Epithelial cell of prostate (primary cell): ENCODE measurements at regions not wholly inside any gene's neighbourhood (a gene's known extent, or its start where the extent isn't known, plus 50 kb on each side); places are given as distances from the start of the nearest gene placed in this dataset.
A peak's percentile ranks its signal among the peaks of the same experiment; 100 is the strongest.

Experiments used
- DNase-seq: peaks from one replicate; pipeline ENCODE4 v3.0.0-alpha.2; 2011; ENCODE audit warnings: low read depth, low spot score
- H3K27ac ChIP-seq: fragments of 450-650 bp; 2 replicates; pipeline ENCODE4 v1.5.1; 2017; ENCODE audit warnings: mild to moderate bottlenecking

DNA sequence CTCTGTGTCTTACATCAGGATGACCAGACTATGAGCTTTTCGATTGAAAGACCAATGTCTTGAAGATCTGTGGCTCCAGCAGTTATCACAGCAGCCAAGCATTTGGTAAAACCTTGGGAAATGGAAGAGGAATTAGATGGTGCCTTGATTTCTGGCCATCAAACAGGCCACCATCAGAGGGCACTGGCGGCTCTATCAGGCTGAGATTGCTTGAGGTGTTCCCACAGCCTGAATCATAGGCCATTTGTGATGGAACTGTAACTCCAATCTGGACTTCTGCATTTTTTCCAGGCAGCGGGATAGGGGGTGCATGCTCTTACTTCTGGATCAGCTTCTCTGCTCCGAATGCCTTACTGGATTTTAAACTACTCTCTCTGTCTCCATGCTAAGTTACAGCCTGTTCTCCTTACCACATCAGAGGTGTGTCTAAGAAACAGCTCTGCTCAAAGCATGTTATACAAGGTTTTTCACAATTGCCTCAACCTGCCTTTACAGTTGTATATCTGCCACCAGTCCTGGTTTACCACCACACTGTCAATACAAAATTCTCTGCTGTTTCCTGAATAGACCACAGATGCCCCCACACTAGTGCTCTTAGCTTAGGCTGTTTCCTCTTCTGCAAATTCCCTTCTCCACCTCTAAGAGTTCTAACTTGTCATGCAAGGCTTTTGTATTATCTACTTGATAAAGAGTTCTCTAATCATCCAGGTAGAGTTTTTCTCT lies 180.9 kb downstream of the PTGER3 start:
- no peak overlapping the region for H3K27ac ChIP-seq
- no peak for DNase-seq

DNA sequence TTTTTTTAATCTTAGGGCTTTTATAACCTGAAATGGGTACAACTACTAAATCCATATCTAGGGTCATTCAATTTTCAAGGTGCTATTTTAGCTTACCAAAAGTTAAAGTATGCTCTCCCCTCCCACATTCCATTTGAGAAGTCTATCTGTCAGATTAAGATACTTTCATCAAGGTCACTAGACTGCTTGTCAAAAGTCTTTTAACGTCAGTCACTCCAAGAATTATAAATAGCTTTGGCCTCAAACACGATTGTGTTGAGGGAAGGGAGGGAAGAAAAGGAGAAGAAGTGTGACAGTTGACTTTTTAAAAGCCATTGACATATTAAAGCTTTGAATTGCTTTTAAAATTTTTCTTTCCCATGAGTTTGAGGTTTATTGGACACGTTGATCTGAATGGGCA lies 175.8 kb downstream of the PTGER3 start:
- DNase-seq: no peak
- H3K27ac ChIP-seq: no peak overlapping the region

DNA sequence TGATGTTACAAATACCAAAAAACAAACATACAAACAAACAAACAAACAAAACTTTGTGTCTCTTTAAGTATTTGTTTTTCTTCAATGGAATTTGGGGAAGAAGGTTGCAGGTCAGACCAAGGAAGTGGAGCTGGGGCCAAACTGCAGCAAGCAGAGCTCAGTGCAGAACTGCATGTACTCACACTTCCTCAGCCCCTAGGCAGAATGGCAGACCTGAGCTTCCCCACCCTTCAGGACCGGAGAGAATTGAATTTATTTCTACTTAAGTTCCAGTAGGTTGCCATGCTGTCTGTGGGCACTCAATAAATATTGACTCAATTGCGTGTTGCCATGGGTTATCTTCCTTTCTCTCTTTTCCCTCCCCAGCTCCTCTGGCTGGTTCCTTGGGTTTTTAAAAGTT lies 173.6 kb downstream of the PTGER3 start:
- no peak for DNase-seq

GRCh38 chr1:70874818-70875217 lies 172.8 kb downstream of the PTGER3 start:
- DNase-seq: no peak
- H3K27ac ChIP-seq: peak overlapping the region; percentile 28

More for the DNA sequence above, 173.6 kb downstream of the PTGER3 start:
- H3K27ac ChIP-seq: peak overlapping the region; percentile 28

GRCh38 chr1:70877343-70877742 lies 170.3 kb downstream of the PTGER3 start:
- no peak for DNase-seq
- no peak overlapping the region for H3K27ac ChIP-seq

DNA sequence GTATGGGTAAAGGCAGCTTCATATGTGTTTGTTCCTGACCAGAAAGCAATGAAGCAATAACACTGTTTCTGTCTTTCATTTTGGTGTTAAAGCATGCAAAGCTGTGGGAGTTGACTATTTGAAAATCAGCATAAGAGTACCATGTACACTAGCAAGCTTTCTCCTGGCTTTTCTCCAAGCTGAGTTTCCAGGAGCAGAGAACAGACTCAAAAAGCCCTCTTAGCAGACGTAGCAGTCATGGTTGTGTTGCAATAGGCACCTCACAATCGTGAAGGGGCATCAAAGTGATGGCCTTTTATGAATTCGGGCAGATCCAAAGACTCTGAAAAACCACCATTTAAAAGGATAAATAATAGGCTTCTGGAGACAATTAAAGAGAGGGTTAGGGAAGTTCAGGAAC lies 159.7 kb downstream of the PTGER3 start:
- H3K27ac ChIP-seq: no peak overlapping the region
- DNase-seq: no peak

- no peak overlapping the region for H3K27ac ChIP-seq
- no peak for DNase-seq
Measured at GRCh38 chr1:70888722-70889121, 158.9 kb downstream of the PTGER3 start.

- H3K27ac ChIP-seq: no peak overlapping the region
- no peak for DNase-seq
Measured at GRCh38 chr1:70890408-70890807, 157.2 kb downstream of the PTGER3 start.

GRCh38 chr1:70891051-70891843 lies 156.4 kb downstream of the PTGER3 start:
- no peak overlapping the region for H3K27ac ChIP-seq
- DNase-seq: no peak

GRCh38 chr1:70892140-70892539 lies 155.5 kb downstream of the PTGER3 start:
- no peak for DNase-seq

GRCh38 chr1:70892930-70893329 lies 154.7 kb downstream of the PTGER3 start:
- DNase-seq: no peak
- H3K27ac ChIP-seq: no peak overlapping the region

More at GRCh38 chr1:70892140-70892539, 155.5 kb downstream of the PTGER3 start:
- H3K27ac ChIP-seq: no peak overlapping the region

DNA sequence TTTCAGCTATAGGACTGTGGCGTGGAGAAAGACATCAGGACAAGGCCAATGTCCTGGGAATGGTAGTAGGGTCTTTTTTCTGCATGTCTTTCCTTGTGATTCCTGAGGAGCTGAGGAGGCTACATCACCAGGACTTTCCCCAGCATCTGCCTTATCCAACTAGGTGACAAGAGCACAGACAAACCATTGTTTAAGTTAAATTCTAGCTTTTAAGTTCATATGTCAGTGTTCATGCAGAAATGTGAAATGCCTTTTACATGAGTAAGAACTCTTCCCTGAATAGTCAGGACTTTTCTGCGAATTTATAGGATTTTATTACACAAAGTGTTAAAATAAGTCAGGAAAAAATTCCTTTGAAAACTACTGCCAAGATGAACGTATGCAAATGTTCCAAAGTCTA lies 154.2 kb downstream of the PTGER3 start:
- DNase-seq: no peak
- H3K27ac ChIP-seq: no peak overlapping the region

DNA sequence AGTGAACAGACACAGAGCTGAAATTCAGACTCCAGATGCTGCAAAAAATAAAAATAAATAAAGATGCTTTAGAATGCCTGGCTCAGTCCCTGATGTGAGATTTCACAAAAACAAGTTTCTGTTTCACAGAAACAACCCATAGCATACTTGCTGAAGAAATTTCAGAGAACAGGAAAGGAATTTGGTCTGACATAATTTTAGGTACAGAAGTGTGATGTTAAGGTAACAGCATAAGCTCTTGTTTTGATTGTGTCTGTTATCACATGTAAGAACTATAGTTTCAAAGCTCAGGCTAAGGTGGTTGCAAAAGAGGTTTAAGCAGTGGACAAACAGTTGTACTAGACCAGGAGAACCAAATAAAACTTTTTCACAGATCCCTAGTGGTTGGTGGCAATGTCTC lies 152.1 kb downstream of the PTGER3 start:
- no peak for DNase-seq

DNA sequence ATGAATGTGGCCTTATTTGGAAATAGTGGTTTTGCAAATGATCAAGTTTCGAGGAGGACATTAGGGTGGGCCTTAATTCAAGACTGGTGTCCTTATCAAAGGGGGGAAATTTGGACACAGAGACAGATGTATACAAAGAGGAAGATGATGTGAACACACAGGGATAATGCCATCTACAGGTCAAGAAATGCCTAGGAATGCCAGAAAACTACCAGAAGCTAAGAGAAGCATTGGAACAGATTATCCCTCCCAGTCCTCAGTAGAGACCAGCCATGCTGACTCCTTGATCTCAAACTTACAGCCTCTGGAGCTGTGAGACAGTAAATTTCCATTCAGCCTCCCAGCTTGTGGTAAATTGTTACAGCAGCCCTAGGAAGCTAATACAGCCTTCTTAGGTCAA lies 151.4 kb downstream of the PTGER3 start:
- no peak for DNase-seq
- H3K27ac ChIP-seq: no peak overlapping the region

More for the DNA sequence above, 152.1 kb downstream of the PTGER3 start:
- H3K27ac ChIP-seq: no peak overlapping the region

- no peak for DNase-seq
- no peak overlapping the region for H3K27ac ChIP-seq
Measured at GRCh38 chr1:70897273-70897672, 150.3 kb downstream of the PTGER3 start.

DNA sequence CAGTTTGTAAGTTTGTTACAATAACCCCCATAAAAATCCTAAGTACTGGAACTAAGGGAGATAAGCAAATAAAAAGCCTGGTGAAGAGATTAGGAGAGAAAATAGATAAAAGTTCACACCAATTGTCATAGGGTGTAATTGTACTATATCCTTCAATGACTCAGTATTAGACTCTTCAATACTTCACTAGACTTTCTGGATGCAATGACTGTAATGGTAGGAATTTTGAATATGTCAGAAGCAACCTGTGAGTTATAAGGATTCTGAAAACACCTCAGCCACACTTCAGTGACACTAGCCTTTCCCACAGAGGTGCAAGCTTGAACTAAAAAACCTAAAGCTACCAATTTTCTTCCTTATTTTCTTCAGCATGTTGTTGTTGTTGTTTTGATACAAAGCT lies 147.9 kb downstream of the PTGER3 start:
- no peak for DNase-seq
- H3K27ac ChIP-seq: no peak overlapping the region

DNA sequence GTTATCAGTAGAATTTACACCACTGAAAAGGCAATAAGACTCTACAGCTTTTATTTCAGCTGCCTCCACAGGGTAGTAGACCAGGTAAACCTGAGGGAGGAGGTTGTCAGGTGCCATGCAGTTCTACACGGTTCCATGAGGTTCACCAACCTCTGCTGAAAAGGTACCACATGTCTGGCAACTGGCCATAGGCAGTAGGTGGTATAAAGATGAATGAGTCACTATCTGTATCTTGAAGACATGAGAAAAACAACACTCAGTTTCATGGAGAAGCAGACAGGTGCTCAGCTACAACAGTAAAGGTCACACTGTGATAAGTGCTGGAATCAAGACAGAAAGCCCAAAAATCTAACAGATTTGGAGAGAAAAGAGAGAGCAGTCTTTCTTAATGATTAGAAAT lies 145.4 kb downstream of the PTGER3 start:
- no peak for DNase-seq
- H3K27ac ChIP-seq: no peak overlapping the region

DNA sequence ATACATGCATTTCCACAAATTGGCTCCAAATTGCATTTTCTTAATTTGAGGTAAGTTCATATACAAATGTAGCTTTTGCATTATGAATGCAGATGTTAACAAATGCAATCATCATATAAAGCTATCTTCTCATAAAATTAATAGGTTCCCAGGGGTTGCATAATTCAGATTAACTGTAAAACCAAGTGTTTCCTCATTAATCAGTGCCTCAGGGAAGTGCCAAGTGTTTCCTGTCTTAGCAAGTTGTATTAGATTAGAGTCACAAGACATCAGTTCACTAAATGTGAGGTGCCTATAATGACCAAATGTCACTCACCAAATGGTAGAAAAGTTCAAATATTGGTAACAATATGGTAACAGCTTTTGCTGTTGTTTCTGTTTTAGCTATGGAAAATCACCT lies 140.8 kb downstream of the PTGER3 start:
- H3K27ac ChIP-seq: no peak overlapping the region
- no peak for DNase-seq

DNA sequence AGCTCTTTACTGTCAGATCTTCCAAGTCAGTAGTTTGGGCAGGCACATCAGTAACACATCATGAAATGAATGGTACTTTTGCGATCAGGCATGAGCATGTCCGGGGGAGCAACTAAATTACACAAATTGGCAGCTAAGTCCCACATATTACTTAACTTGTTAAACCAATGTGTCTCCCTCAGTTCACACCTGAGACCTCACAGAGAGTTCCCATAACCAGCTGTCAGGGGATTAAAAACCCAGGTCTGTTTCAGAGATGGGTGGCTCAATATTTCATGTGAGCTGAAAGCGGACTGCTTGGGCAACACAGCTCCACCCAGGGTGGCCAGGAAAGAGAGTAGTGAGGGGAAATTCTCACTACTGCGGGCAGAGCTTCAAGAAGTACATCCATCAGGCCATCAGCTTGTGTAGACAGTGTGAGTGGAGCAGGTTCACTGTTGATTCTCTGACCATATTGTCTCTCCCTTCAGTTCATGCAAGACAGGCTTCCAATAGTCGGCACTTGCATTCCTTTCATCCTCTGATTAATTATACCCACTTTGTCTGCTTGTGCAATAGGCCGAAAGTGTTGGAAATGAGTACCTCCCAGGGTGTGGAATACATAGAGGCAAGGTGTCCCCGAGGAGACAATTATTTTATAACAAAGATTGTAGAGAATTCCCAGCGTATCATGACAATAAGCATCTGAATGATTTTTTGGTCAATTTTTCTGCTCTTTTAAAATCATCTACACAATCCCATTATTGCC lies 139.9 kb downstream of the PTGER3 start:
- H3K27ac ChIP-seq: no peak overlapping the region
- no peak for DNase-seq

DNA sequence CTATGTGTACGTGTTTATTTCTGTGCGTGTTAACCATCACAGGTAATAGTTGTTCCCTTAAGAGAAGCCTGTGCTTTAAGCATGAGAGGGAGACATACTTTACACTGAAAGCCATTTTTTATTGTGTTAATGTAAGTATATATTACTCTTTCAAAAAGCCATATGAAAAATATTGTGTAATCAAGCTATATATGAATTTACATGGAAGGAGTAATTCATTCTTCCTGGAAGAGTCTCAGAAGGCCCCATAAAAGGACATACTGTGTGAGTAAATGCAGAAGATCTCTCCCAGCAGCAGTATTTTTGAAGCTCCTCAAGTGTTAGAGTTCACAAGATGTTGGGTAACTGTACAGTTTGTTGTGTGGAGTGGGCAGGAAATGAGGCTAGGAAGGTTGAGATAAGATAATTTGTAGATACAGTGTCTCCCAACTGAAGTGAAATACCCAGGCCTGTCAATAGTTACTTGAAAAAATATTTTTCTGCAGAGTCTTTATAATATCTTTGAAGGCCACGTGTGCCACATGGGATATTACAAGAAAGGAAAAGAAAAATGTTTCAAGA lies 138.3 kb downstream of the PTGER3 start:
- DNase-seq: no peak
- no peak overlapping the region for H3K27ac ChIP-seq

- no peak overlapping the region for H3K27ac ChIP-seq
Measured at GRCh38 chr1:70910013-70910412, 137.6 kb downstream of the PTGER3 start.

More at GRCh38 chr1:70910013-70910412, 137.6 kb downstream of the PTGER3 start:
- no peak for DNase-seq
